ENCODE measurements at regions not wholly inside any gene's neighbourhood (a gene's known extent, or its start where the extent isn't known, plus 50 kb on each side); places are given as distances from the start of the nearest gene placed in this dataset.

DNA sequence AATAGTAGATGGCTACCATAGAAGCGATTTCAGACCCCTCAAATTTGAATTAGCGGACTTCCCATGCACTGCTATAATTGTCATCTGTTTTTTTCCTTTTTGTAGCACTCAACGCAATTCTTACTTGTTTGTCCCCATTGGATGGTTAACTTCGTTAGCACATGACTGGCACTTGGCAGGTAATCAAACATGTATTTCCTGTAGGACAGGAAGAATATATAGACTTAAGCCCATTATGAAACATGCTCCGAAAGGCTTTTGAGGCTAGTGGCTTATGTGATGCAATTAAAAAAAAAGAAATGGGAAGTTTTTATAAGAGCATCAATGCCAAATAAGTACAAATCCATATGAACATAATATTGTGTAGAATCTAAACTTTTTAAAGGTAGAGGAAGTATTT lies 301.2 kb downstream of the PSAT1 start:
- Histone ChIP-seq H3K4me1 (ENCODE audit: control insufficient read depth, insufficient read depth, low read length) (no peaks in the 10 kb centered on the region), H3K36me3 (ENCODE audit: control insufficient read depth, insufficient read depth, low read length) (no peaks in the 10 kb centered on the region), H3K27me3 (ENCODE audit: control insufficient read depth, insufficient read depth, low read length) (no peaks in the 10 kb centered on the region), H3K4me3 (ENCODE audit: low read length) (no peak overlapping the region), H3K9ac (ENCODE audit: low read length) (no peak overlapping the region), H3K27ac (ENCODE audit: low read depth, low read length) (no peak overlapping the region)

DNA sequence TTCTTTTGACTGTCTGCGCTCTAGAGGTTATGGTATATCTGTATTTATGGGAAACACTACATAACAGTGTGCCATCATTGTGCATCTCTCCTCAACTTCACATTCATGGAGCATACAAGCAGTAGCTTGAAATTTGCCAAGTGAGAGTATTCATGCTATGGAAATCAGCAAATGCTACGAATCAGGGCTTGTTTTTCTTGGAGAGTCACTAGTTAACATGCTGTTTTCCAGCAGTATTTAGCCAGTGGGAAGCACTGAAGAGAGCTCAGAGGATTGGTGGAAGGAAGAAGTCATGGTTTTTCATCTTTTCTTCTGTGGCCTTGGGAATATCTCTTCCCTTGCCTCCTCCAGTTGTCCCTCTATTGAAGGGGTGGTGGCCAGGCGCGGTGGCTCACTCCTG lies 303.0 kb downstream of the PSAT1 start:
- Histone ChIP-seq H3K4me3 (ENCODE audit: low read length) (no peak overlapping the region), H3K4me1 (ENCODE audit: control insufficient read depth, insufficient read depth, low read length) (no peaks in the 10 kb centered on the region), H3K27me3 (ENCODE audit: control insufficient read depth, insufficient read depth, low read length) (no peaks in the 10 kb centered on the region), H3K27ac (ENCODE audit: low read depth, low read length) (no peak overlapping the region), H3K9ac (ENCODE audit: low read length) (no peak overlapping the region), H3K36me3 (ENCODE audit: control insufficient read depth, insufficient read depth, low read length) (no peaks in the 10 kb centered on the region)

DNA sequence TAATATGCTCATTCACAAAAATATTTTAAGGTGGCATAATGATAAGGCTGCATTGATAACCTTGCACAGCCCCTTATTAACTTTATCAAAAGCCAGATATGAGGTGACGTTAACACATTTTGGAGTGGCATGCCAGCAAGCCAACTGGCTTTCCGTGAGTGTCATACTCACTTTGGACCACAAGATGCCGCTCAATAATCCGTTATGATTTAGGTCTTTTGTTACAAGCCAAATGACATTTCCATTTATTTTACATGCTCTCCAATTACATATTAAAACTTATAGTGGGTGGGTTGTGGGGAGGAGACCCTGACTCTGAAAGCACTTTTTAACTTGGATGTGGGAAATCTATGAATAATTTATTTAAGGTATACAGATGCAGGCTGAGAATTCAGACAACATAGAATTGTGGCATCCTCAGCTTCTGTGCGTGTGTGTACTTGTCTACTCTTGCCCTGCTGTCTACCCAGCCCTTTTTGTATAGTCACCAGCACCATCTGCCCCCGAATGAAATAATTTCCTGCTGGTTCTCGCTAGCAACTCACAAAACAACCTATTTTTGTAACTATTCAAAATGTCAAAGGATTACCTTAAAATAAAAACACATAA lies 305.1 kb downstream of the PSAT1 start:
- Histone ChIP-seq H3K27ac (ENCODE audit: low read depth, low read length) (no peak overlapping the region), H3K36me3 (ENCODE audit: control insufficient read depth, insufficient read depth, low read length) (no peaks in the 10 kb centered on the region), H3K9ac (ENCODE audit: low read length) (no peak overlapping the region), H3K4me3 (ENCODE audit: low read length) (no peak overlapping the region), H3K27me3 (ENCODE audit: control insufficient read depth, insufficient read depth, low read length) (no peaks in the 10 kb centered on the region), H3K4me1 (ENCODE audit: control insufficient read depth, insufficient read depth, low read length) (no peaks in the 10 kb centered on the region)

DNA sequence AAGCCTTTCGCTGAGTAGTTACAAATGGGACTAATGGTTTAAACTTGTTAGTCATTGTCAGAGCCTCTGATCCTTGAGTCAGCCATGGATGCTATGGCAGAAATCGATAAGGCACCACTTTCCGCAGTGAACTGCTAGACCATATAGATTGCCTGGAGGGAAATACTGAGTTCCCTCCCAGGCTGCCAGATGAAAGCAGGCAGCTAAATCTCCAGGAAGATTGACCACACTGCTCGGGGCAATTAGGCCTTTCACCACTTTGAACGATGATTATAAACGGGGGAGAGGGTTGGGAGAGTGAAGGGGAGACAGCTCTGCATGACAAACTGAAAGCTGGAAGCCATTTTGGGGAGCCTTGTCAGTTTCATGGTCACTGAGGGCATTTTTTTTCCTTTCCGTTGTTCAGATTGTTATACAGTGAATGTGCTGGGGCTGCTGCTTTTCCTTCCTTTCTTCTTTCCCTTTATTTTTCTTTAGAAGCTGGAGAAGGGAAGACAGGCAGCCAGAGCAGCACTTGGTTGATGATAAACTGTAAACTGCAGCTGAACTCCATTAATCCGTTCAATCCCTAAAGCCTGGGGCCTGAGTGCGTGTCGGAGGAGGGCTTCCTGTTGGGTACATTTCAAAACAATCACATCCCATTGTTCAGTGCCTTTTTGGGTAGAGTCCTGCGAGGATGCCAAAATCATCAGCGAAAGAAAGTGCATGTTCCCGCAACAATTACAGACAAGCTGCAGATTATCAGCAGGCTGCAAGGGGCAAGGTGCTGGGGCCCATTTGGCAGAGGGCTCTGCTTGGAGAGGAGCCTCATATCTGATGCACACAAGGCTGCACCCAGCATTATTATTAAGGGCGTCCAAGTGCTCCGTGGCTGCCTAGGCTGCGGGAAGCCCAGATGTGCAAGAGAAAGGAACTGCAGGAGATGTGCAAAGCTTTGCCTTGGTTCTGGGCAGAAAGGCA lies 308.4 kb downstream of the PSAT1 start:
- H3K27ac ChIP-seq (ENCODE audit: low read depth, low read length), result no peak overlapping the region
- no peaks in the 10 kb centered on the region for H3K4me1 ChIP-seq (ENCODE audit: control insufficient read depth, insufficient read depth, low read length)
- H3K4me3 ChIP-seq (ENCODE audit: low read length), result no peak overlapping the region
- no peaks in the 10 kb centered on the region for H3K27me3 ChIP-seq (ENCODE audit: control insufficient read depth, insufficient read depth, low read length)
- H3K9ac ChIP-seq (ENCODE audit: low read length), result no peak overlapping the region
- no peaks in the 10 kb centered on the region for H3K36me3 ChIP-seq (ENCODE audit: control insufficient read depth, insufficient read depth, low read length)

DNA sequence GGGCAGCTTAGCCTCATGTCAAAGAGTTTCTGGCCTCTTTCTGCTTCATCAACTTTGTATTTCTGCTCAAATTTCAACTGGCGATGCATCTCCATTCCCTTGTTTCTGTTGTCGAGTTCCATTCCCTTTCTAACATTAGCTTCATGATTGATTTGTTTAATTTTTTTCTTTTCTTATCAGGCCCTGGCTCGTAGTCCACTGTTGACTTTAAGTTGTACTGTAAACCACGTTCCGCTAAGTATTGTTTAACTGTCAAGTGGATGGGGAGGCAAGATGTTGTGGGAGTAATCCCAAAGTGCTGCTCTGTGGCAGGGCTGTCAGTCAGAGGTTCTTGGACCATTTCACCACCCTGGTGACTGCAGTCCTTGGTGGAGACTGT lies 309.1 kb downstream of the PSAT1 start:
- no peak overlapping the region for H3K9ac ChIP-seq (ENCODE audit: low read length)
- no peaks in the 10 kb centered on the region for H3K4me1 ChIP-seq (ENCODE audit: control insufficient read depth, insufficient read depth, low read length)
- H3K27ac ChIP-seq (ENCODE audit: low read depth, low read length), result no peak overlapping the region
- H3K27me3 ChIP-seq (ENCODE audit: control insufficient read depth, insufficient read depth, low read length), result no peaks in the 10 kb centered on the region
- H3K36me3 ChIP-seq (ENCODE audit: control insufficient read depth, insufficient read depth, low read length), result no peaks in the 10 kb centered on the region
- no peak overlapping the region for H3K4me3 ChIP-seq (ENCODE audit: low read length)

DNA sequence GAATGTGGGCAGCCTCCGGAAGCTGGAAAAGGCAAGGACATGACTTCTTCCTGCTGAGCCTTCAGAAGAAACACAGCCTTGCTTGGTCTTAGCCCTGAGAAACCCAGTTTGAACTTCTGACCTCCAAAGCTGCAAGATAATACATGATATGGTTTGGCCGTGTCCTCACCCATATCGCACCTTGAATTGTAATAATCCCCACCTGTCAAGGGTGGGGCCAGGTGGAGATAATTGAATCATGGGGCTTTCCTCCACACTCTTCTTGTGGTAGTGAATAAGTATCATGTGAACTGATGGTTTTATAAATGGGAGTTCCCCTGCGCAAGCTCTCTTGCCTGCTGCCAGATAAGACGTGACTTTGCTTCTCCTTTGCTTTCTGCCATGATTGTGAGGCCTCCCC lies 310.9 kb downstream of the PSAT1 start:
- Histone ChIP-seq H3K27me3 (ENCODE audit: control insufficient read depth, insufficient read depth, low read length) (no peaks in the 10 kb centered on the region), H3K4me3 (ENCODE audit: low read length) (no peak overlapping the region), H3K27ac (ENCODE audit: low read depth, low read length) (no peak overlapping the region), H3K4me1 (ENCODE audit: control insufficient read depth, insufficient read depth, low read length) (no peaks in the 10 kb centered on the region), H3K9ac (ENCODE audit: low read length) (no peak overlapping the region), H3K36me3 (ENCODE audit: control insufficient read depth, insufficient read depth, low read length) (no peaks in the 10 kb centered on the region)

DNA sequence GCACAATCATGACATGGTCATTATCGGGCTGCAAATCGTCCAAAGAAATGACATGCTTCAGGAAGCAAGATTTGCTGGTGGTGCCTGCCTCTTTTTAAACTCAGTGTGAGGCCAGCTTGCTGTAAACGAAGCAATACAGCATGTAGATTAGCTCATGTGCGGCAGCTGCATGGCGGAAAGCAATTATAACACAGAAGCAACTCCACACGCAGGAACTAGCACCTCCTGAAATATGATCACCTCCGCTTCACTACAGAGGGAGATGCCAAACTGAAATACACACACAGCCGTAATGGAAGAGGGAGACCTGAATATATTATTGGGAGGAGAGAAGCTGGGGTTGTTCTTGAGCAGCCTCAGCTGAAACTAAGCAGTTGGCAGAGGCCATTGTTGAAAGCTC lies 312.5 kb downstream of the PSAT1 start:
- Histone ChIP-seq H3K4me1 (ENCODE audit: control insufficient read depth, insufficient read depth, low read length) (no peaks in the 10 kb centered on the region), H3K9ac (ENCODE audit: low read length) (no peak overlapping the region), H3K36me3 (ENCODE audit: control insufficient read depth, insufficient read depth, low read length) (no peaks in the 10 kb centered on the region), H3K27me3 (ENCODE audit: control insufficient read depth, insufficient read depth, low read length) (no peaks in the 10 kb centered on the region), H3K4me3 (ENCODE audit: low read length) (no peak overlapping the region), H3K27ac (ENCODE audit: low read depth, low read length) (no peak overlapping the region)

DNA sequence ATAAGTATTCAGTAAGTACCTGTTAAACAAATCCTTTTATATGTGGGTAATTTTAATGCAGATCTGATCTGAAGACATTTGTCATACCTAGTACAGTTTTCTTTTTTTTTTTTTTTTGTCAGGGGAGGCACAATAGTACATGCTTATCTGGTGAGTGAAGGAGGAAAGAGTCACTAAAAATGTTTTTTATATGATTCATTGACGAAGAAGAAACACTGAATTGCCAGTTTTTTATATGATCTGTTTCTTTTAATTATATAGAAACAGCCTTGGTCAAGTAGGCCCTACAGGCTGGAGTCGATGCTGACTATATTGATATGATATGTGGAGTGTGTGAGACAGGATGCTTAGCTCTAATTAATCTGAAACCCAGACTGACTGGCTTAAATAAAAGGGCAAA lies 315.2 kb downstream of the PSAT1 start:
- Histone ChIP-seq H3K4me3 (ENCODE audit: low read length) (no peak overlapping the region), H3K9ac (ENCODE audit: low read length) (no peak overlapping the region), H3K27me3 (ENCODE audit: control insufficient read depth, insufficient read depth, low read length) (no peaks in the 10 kb centered on the region), H3K4me1 (ENCODE audit: control insufficient read depth, insufficient read depth, low read length) (no peaks in the 10 kb centered on the region), H3K27ac (ENCODE audit: low read depth, low read length) (no peak overlapping the region), H3K36me3 (ENCODE audit: control insufficient read depth, insufficient read depth, low read length) (no peaks in the 10 kb centered on the region)

DNA sequence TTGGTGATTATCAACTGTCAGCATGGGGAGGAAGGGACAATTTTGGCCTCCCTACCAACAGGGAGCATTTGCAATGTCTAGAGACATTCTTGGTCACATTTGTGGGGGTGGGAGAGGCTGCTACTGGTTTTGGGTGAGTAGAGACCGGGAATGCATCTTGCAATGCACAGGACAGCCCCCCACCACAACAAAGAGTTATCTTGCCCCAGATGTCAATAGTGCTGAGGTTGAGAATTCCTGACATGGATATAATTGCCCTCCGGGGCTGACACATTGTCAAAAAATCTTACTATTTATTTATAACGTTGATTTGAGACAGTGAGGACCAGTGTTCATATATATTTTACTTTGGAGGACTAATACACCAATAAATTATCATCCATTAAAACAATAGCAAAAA lies 316.1 kb downstream of the PSAT1 start:
- Histone ChIP-seq H3K27me3 (ENCODE audit: control insufficient read depth, insufficient read depth, low read length) (no peaks in the 10 kb centered on the region), H3K4me3 (ENCODE audit: low read length) (no peak overlapping the region), H3K36me3 (ENCODE audit: control insufficient read depth, insufficient read depth, low read length) (no peaks in the 10 kb centered on the region), H3K27ac (ENCODE audit: low read depth, low read length) (no peak overlapping the region), H3K4me1 (ENCODE audit: control insufficient read depth, insufficient read depth, low read length) (no peaks in the 10 kb centered on the region), H3K9ac (ENCODE audit: low read length) (no peak overlapping the region)

DNA sequence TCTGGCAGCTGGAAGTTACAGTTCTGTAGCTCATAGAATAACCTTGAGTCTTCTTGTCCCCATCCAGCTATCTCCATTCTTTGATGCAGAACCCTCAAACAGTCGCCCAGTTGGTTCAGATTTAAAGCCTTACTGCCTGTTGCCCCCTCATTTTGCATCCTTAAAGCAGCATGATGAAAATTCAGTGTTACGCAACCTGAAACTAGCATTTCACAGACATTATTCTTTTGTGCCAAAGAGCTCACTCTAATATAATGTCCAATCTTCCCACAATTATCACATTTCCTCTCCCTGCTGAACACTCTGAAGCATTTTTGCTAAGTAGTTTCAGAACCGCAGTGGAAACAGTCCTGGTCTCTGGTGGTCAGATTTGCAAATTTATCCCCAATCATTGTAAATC lies 318.0 kb downstream of the PSAT1 start:
- no peak overlapping the region for H3K4me3 ChIP-seq (ENCODE audit: low read length)
- no peak overlapping the region for H3K9ac ChIP-seq (ENCODE audit: low read length)
- no peaks in the 10 kb centered on the region for H3K4me1 ChIP-seq (ENCODE audit: control insufficient read depth, insufficient read depth, low read length)
- no peaks in the 10 kb centered on the region for H3K27me3 ChIP-seq (ENCODE audit: control insufficient read depth, insufficient read depth, low read length)
- H3K36me3 ChIP-seq (ENCODE audit: control insufficient read depth, insufficient read depth, low read length), result no peaks in the 10 kb centered on the region
- no peak overlapping the region for H3K27ac ChIP-seq (ENCODE audit: low read depth, low read length)

DNA sequence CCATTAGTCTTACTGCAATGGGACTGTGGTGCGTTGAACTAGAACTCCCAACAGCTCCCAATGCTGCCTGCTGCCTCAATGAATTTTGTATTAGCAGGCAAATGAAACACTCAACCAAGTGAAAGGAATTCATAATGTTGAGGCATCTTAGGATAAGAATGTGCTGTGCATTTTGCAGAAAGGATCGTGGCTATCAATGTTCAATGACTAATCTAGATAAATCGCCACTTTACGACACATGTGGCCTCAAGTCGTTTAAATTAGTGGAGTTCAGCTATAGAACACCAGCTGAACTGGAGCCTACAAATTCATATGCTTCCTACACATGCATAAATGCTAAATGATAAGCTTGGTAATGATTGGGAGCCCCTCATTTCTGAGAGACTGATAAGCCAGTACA lies 318.4 kb downstream of the PSAT1 start:
- Histone ChIP-seq H3K4me3 (ENCODE audit: low read length) (no peak overlapping the region), H3K27me3 (ENCODE audit: control insufficient read depth, insufficient read depth, low read length) (no peaks in the 10 kb centered on the region), H3K27ac (ENCODE audit: low read depth, low read length) (no peak overlapping the region), H3K36me3 (ENCODE audit: control insufficient read depth, insufficient read depth, low read length) (no peaks in the 10 kb centered on the region), H3K9ac (ENCODE audit: low read length) (no peak overlapping the region), H3K4me1 (ENCODE audit: control insufficient read depth, insufficient read depth, low read length) (no peaks in the 10 kb centered on the region)

DNA sequence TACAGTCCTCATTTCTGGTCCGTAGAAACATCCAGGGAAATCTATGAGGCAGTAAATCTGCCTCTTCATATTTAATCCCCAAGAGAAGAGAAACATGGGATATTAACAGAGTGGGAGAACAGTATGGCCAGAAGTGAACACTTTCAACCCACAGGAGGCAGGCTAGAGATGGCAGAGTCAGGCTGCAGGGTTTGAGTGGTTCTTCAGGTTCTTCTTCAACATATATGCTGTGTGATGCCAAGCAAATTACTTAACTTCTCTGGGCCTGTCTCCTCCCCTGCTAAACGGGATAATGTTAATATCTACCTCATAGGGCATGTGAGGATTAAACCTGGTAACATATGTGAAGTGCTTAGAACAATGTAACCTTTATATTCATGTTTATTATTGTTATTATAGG lies 321.8 kb downstream of the PSAT1 start:
- Histone ChIP-seq H3K4me3 (ENCODE audit: low read length) (no peak overlapping the region), H3K4me1 (ENCODE audit: control insufficient read depth, insufficient read depth, low read length) (no peaks in the 10 kb centered on the region), H3K27me3 (ENCODE audit: control insufficient read depth, insufficient read depth, low read length) (no peaks in the 10 kb centered on the region), H3K36me3 (ENCODE audit: control insufficient read depth, insufficient read depth, low read length) (no peaks in the 10 kb centered on the region), H3K9ac (ENCODE audit: low read length) (no peak overlapping the region), H3K27ac (ENCODE audit: low read depth, low read length) (no peak overlapping the region)

DNA sequence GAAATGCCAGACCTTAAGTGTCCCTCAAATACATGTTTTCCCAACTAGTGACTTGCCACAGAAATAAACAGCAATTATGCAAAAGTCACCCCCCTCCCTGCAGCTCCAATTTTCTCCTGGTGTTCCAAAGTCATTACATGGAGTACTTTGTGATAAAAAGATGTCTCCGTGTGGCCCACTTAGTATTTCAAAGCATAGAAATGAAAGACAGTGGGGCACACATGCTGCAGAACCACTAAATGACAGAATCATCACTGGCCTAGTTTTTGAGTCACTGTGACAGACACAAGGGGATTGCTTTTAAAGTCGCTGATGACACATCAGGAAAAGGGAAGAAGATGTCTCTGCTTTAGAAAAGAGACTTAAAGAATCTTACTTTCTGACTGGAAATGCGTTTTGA lies 323.4 kb downstream of the PSAT1 start:
- Histone ChIP-seq H3K4me3 (ENCODE audit: low read length) (no peak overlapping the region), H3K9ac (ENCODE audit: low read length) (no peak overlapping the region), H3K4me1 (ENCODE audit: control insufficient read depth, insufficient read depth, low read length) (no peaks in the 10 kb centered on the region), H3K27ac (ENCODE audit: low read depth, low read length) (no peak overlapping the region), H3K27me3 (ENCODE audit: control insufficient read depth, insufficient read depth, low read length) (no peaks in the 10 kb centered on the region), H3K36me3 (ENCODE audit: control insufficient read depth, insufficient read depth, low read length) (no peaks in the 10 kb centered on the region)

All from rectal smooth muscle tissue (tissue), 1 donor.